ENCODE measurements at regions not wholly inside any gene's neighbourhood (a gene's known extent, or its start where the extent isn't known, plus 50 kb on each side); places are given as distances from the start of the nearest gene placed in this dataset.

- Histone ChIP-seq H3K27ac (no peak overlapping the region), H3K4me3 (no peak overlapping the region), H3K9me3 (no peaks in the 10 kb centered on the region), H3K27me3 (replicated peaks; ENCODE audit: insufficient read depth) (no peaks in the 10 kb centered on the region), H3K36me3 (no peaks in the 10 kb centered on the region), H3K4me1 (replicated peaks) (no peaks in the 10 kb centered on the region)
- WGBS: 23% methylated on average over 1 of the region's 1 CpG
- no peak for DNase-seq (ENCODE audit: low spot score)
- TF ChIP-seq POLR2A (IDR thresholded peaks at IDR 0.05): no peak
- TF ChIP-seq, protein P1, sequence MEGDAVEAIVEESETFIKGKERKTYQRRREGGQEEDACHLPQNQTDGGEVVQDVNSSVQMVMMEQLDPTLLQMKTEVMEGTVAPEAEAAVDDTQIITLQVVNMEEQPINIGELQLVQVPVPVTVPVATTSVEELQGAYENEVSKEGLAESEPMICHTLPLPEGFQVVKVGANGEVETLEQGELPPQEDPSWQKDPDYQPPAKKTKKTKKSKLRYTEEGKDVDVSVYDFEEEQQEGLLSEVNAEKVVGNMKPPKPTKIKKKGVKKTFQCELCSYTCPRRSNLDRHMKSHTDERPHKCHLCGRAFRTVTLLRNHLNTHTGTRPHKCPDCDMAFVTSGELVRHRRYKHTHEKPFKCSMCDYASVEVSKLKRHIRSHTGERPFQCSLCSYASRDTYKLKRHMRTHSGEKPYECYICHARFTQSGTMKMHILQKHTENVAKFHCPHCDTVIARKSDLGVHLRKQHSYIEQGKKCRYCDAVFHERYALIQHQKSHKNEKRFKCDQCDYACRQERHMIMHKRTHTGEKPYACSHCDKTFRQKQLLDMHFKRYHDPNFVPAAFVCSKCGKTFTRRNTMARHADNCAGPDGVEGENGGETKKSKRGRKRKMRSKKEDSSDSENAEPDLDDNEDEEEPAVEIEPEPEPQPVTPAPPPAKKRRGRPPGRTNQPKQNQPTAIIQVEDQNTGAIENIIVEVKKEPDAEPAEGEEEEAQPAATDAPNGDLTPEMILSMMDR (IDR thresholded peaks at IDR 0.05): no peak
- TF ChIP-seq POLR2AphosphoS5 (IDR thresholded peaks at IDR 0.05): no peak
- intact Hi-C loops (cut with DNase I): no loop called here
Observed at GRCh38 chr4:135575041-135575440, 1373.5 kb upstream of the PABPC4L start.

- H3K27ac ChIP-seq: no peak overlapping the region
- H3K4me1 ChIP-seq (replicated peaks): no peaks in the 10 kb centered on the region
- H3K36me3 ChIP-seq: no peaks in the 10 kb centered on the region
- H3K4me3 ChIP-seq: no peak overlapping the region
- no peaks in the 10 kb centered on the region for H3K27me3 ChIP-seq (replicated peaks; ENCODE audit: insufficient read depth)
- intact Hi-C loops (cut with DNase I): no loop called here
- no peak for TF ChIP-seq POLR2AphosphoS5 (IDR thresholded peaks at IDR 0.05)
- DNase-seq (ENCODE audit: low spot score): no peak
- H3K9me3 ChIP-seq: no peaks in the 10 kb centered on the region
Observed at GRCh38 chr4:135573251-135573650, 1371.7 kb upstream of the PABPC4L start.

- H3K36me3 ChIP-seq: no peaks in the 10 kb centered on the region
- H3K9me3 ChIP-seq: no peaks in the 10 kb centered on the region
- H3K27me3 ChIP-seq (replicated peaks; ENCODE audit: insufficient read depth): no peaks in the 10 kb centered on the region
- no peaks in the 10 kb centered on the region for H3K4me1 ChIP-seq (replicated peaks)
- no peak overlapping the region for H3K27ac ChIP-seq
- DNase-seq (ENCODE audit: low spot score): no peak
- no peak overlapping the region for H3K4me3 ChIP-seq
- TF ChIP-seq POLR2AphosphoS5 (IDR thresholded peaks at IDR 0.05) (no peak), POLR2A (IDR thresholded peaks at IDR 0.05) (no peak)
- TF ChIP-seq, protein P1 (IDR thresholded peaks at IDR 0.05): no peak
- intact Hi-C loops (cut with DNase I): no loop called here
- 74% methylated on average over 1 of the region's 1 CpG for WGBS
Observed at GRCh38 chr4:135564090-135564489, 1362.5 kb upstream of the PABPC4L start.

GRCh38 chr4:135553213-135553612, 1351.6 kb upstream of the PABPC4L start:
- intact Hi-C loops (cut with DNase I): no loop called here
- H3K4me3 ChIP-seq: no peak overlapping the region
- no peaks in the 10 kb centered on the region for H3K27me3 ChIP-seq (replicated peaks; ENCODE audit: insufficient read depth)
- no peaks in the 10 kb centered on the region for H3K36me3 ChIP-seq
- WGBS: 64% methylated on average over 1 of the region's 1 CpG
- no peaks in the 10 kb centered on the region for H3K4me1 ChIP-seq (replicated peaks)
- no peak overlapping the region for H3K27ac ChIP-seq
- no peak for TF ChIP-seq POLR2A (IDR thresholded peaks at IDR 0.05)
- TF ChIP-seq, protein P1 (IDR thresholded peaks at IDR 0.05): no peak
- TF ChIP-seq POLR2AphosphoS5 (IDR thresholded peaks at IDR 0.05): no peak
- DNase-seq (ENCODE audit: low spot score): no peak
- no peaks in the 10 kb centered on the region for H3K9me3 ChIP-seq

DNA sequence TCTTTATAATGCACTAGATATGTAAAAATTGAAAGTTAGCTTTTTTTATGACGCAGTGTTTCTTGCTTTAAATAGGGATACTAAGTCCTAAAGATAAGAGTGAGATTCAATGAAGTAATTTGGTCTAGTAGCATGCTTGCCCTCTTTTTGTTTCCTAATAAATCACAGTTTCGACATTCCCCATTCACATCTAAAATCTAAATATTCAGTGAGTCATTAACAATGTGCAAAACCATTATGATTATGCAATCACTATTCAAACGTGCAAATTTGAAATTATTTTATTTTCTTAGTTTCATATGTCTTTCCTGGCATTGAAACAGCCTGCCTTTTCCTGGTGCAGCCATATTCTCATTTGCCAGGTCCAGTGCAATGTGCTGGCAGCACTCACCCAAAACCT, 1350.5 kb upstream of the PABPC4L start:
- H3K27me3 ChIP-seq (replicated peaks; ENCODE audit: insufficient read depth): no peaks in the 10 kb centered on the region
- H3K27ac ChIP-seq: no peak overlapping the region
- no peaks in the 10 kb centered on the region for H3K4me1 ChIP-seq (replicated peaks)
- DNase-seq (ENCODE audit: low spot score): no peak
- no peaks in the 10 kb centered on the region for H3K9me3 ChIP-seq
- H3K4me3 ChIP-seq: no peak overlapping the region
- no peaks in the 10 kb centered on the region for H3K36me3 ChIP-seq
- intact Hi-C loops (cut with DNase I): no loop called here
- WGBS: 73% methylated on average over 3 of the region's 3 CpGs
- TF ChIP-seq POLR2A (IDR thresholded peaks at IDR 0.05) (no peak), POLR2AphosphoS5 (IDR thresholded peaks at IDR 0.05) (no peak)
- TF ChIP-seq, protein P1 (IDR thresholded peaks at IDR 0.05): no peak

Data from prostate gland (tissue), 2 donors.